GM19351 (cell line): ENCODE measurements at regions not wholly inside any gene's neighbourhood (a gene's known extent, or its start where the extent isn't known, plus 50 kb on each side); places are given as distances from the start of the nearest gene placed in this dataset.

Source experiments
- ATAC-seq: cut with Tn5 transposase; IDR thresholded peaks from one replicate; pipeline ENCODE4 v1.9.1; 2021; ENCODE audit warnings: mild to moderate bottlenecking, moderate library complexity; ENCODE audit not compliant: unreplicated experiment

DNA sequence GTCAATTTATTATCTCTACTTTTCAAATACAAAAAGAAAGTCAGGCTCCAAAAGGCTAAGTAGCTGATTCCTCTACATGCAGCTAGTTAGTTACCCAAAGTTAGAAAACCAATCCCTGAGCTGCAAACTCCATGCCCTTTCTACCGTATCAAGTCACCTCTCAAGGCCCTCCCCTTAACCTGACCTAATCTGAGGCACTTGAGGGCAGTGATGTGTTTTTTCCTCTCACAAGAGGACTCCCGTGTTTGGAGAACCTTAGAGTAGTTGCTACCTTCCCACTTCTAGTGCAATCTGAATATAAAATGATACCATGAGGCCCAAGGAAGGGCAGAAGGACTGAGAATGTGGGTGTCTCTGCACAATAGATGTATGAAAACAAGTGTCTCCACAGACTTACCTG is 907.9 kb upstream of the CELF4 start:
- ATAC-seq: no peak

DNA sequence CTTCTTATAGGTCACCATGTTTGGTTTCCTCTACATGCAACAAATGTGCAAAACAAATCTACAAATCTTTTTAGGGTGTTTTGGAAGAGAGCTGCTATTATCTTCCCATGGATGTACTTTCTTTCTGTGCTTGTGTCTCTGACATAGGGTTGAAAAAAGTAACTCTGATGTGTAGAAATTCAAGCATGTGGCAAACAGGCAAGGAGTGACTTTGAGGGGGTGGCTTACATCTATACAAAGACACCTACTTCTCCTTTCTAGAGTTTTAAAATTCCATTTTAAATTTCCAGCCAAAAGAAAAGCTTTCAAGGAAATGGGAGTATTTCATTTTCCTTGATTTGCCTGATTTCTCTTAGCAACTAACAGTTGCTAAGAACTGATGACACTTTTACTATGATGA is 904.8 kb upstream of the CELF4 start:
- ATAC-seq: no peak

DNA sequence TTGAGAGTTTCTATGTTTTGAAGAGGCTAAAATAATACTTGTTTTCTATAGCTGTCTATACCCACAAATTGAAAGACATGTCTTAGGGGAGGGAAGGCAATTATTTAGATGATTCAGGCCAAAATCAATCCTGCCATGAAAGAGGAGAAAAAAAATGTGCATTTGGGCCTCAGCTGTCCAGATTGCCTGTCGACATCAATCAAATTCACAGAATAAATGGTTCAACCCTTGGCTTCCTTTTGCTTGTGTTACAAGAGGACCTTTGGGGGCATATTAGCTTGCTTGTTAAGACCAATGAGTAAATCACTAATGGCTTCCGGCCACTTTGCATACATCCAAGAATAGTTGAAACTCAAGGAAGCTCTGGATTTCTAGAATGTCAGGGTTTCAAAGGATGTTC is 900.8 kb upstream of the CELF4 start:
- no peak for ATAC-seq

DNA sequence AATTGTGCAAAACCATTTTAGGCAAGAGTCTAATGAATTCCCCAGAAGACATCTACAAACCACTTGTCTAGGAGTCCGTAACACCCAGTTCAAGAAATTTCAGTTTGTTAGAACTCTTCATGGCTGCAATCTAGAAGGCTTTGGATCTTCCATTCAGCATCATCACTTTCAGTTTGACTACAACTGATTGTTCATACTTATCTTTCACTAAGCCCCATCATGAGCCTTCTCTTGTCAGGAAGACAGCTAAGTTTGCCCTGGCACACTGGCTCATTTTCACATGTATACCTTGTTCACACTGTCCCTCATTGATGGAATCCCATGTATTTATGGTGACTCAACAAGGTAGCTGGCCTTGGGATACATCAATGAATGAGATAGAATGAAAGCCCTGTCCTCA is 898.4 kb upstream of the CELF4 start:
- no peak for ATAC-seq

- no peak for ATAC-seq
These were observed 895.1 kb upstream of the CELF4 start for GRCh38 chr18:38460657-38461056.

GRCh38 chr18:38459131-38459994 is 893.8 kb upstream of the CELF4 start:
- no peak for ATAC-seq

DNA sequence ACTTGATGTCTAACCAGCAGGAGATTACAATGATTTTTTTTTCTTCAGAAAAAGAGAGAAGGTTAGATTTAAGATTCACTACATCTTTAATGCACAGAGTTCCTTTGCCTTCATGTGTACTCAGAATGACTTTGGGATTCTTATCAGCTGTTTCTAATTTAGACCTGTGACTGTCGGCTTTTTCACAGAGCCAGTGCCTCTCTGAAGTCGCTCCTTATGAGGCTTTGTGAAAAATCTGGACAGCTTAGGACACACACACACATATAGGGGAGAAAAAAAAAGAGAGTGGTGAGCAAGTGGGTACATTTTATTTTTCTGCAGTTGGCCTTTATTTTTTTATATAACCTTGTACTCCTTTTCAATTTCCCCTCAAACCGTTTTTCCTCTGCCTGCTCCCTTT is 893.1 kb upstream of the CELF4 start:
- ATAC-seq: no peak

DNA sequence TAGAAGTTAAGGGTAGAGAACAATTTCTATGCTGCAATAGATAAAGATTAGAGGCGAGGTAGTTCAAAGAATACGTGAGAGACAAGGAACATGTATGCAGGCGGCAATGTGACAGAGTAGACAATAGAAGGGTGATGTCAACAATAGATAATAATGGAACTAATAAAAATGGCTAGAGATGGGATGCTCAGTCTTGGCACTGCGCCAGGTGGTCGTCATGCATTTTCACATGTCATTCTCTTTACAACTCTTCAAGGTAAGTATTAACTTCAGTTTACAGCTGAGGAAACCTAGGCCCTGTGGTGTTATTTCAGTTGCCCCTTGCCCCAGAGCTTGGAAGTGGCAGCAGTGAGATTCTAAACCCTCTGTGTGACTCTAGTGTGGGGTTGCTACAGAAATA is 890.7 kb upstream of the CELF4 start:
- ATAC-seq: no peak

DNA sequence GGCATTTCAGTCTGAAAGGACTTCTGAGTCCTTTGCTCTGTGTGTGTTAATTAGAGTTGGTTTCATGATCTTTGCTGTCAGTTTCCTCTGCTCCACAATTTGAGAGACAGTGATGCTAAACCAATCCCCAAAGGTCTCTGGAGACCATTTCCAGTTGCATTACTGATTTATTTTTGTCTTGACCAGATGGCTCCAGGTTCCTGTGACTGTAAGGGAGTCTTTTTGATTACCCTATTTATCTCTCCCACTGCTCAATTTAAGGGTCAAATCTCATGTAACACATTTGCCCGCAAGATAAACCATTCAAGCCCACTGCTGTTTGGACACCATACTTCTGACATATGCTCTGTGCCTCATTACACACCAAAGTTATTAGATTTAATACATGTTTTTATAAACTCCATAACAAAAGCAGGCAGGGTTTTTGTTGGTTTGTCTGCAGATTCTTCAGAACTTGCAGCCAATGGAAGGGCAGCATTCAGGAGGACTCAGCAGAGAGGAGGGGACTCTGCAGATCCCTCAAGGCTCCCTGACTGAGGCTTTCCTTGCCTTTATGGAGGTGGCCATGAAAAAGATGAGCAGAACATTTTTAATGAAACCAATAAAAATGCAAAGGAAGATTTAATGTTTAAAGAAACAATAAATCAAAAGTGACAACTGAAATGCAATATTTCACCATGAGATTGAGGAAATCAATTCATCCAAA is 889.3 kb upstream of the CELF4 start:
- ATAC-seq: no peak

DNA sequence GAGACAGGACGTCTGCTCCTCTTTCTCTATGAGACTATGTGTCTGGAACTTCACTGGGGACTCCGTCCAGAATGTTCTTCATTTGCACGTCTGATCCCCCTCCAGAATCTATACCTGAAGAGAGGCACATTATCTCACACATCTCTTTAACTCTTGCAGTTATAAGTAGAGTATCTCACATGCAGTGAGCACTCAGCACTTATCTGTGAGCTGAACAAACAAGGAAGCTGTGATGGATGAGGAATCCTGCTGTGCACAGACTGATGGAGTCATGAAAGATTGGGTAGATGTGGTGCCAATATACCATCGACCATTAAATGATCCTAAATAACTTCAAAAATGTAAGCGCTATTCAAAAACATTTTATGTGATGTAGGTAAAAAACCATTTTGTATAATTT is 888.3 kb upstream of the CELF4 start:
- ATAC-seq: no peak

GRCh38 chr18:38450876-38451275 is 885.3 kb upstream of the CELF4 start:
- ATAC-seq: no peak

DNA sequence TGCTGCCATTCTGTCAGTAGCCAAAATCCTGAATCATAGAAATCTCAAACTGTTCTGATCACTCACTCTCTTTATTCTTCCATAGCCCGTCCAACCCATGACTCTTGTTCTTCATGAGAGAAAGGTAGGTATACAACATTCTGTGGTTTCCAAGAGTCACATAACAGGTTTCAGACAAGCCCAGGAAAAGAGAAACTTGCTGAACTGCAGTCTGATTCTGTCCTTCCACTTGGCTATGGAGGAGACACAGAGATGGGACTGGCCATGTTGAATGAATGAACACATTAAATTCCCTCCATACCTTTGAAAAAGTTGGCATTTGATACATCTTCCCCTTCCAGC is 880.2 kb upstream of the CELF4 start:
- ATAC-seq: no peak

DNA sequence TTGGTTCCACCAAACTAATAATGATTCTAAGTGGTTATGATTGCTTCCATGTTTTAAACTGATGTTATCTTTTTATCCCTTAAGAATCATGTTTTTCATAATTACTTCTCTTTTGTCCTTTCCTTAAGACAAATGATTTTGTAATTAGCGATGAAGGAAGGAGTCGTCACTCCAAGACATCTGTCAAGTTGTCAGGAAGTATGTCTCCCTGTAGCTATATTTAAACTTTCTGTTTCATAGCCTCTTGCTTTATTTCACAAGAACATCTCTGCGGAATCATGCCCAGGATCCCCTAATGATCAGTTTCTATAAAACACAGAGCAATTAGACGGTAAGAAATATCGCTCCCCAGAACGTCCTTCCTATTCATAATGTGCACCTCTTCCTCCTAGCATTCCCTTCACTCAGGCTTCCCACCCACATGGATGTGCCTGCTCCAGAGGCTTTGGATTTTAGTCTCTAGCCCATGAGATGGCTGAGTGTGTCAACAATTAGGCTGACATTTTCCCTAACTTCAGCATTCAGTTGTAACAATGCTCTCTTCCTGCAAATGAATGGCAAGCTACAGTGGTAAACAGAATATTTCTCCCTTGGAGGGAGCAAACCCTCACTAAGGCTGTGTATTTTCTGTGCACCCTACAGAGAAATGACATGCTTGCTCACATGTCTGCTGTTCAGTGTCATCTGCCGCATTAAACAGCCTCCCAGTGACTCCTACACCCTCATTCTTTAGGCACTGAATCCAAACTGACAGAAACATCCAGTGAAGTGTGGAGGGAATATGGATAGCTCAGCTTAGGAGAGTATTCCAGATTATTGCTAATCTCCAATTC is 879.6 kb upstream of the CELF4 start:
- no peak for ATAC-seq

DNA sequence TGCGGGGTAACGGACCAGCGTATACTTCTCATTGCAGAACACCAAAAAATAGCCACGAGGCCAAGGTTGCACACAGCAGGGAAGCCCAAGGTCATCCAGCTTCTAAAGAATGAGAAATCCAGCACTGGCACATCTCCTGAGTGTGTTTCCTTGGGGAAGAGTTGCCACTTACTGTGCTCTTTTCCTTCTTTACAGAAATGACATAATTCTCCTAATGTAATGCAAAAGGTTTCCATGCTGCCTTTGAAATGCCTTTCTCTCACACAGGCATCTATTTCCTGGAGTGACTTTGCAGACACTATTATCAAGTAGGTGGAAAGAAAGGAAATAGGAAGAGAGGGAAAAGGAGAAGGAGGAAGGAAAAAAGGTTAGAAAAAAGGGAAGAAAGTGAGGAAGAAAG is 862.1 kb upstream of the CELF4 start:
- no peak for ATAC-seq

GRCh38 chr18:38427234-38427633 is 861.6 kb upstream of the CELF4 start:
- no peak for ATAC-seq

GRCh38 chr18:38421872-38422615 is 856.4 kb upstream of the CELF4 start:
- ATAC-seq: no peak

DNA sequence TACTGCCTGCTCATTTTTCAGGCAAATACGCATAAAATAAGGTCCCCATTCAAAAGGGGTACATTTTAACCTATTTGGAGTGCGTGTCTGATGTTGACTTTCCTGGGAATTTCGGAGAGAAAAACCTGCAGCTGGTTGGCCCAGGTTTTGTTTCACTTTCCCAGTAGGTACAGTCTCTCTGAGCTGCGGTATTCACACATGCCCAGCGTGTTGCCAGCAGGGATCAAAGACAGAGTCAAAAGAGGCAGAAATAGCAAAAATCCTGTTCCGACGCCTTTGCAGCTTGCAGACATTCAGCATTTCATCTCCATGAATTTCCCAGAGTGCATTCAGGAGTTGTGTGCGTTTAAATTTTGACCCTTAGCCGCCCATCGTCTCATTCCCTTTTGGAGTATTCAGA is 855.4 kb upstream of the CELF4 start:
- no peak for ATAC-seq

- ATAC-seq: no peak
These were observed 855.0 kb upstream of the CELF4 start for GRCh38 chr18:38420611-38421010.

DNA sequence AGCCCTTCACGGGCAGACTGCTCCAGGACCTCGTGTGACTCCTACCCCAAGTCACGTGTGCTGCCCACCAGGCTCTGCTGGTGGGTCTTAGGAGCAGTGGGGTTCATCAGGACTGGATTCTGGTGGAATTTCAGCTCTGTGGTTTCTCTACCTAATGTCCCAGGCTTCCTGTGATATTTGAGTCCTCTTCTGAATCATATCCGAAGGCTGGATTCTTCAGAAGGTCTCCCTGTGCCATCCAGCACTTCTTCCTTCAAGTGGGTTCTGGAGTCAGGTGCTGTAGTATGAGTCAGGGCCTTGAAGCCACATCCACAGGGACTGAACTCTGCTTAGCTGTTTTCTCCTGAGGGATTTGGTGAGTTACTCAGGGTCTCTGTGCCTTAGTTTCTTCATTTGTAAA is 850.2 kb upstream of the CELF4 start:
- ATAC-seq: no peak

GRCh38 chr18:38413193-38413592 is 847.6 kb upstream of the CELF4 start:
- ATAC-seq: no peak

GRCh38 chr18:38406607-38407006 is 841.0 kb upstream of the CELF4 start:
- no peak for ATAC-seq
